ENCODE measurements at regions not wholly inside any gene's neighbourhood (a gene's known extent, or its start where the extent isn't known, plus 50 kb on each side); places are given as distances from the start of the nearest gene placed in this dataset.

DNA sequence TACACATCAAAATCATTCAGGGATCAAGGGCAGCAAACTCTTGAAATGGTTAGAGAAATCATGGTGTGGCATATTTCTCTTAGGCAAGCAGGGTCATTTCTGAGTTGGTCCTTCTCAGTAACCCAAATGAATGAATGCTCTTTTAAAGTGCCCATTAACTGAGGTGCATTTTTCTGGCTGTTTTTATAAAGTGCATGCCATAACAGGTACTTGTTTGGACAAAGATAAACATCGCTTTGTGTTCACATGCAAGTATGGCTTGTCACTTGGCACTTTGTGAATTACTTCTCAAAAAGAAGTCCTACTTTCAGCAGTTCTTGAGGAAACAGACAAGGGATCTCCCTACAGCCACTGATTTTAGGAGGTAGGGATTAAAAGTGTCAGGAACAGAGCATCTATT, 64.8 kb upstream of the IFNE start:
- ATAC-seq (ENCODE audit: low read depth) (no peak), DNase-seq (ENCODE audit: low spot score) (no peak)
- Histone ChIP-seq H3K27ac (ENCODE audit: poor library complexity, severe bottlenecking) (peak overlapping the region; percentile 98), H3K4me3 (ENCODE audit: severe bottlenecking) (no peak overlapping the region), H3K36me3 (ENCODE audit: low read depth) (peaks cover 99% of the 10 kb centered on the region), H3K4me1 (ENCODE audit: insufficient read depth, poor library complexity, severe bottlenecking) (peaks cover 87% of the 10 kb centered on the region), H3K9me3 (ENCODE audit: severe bottlenecking) (no peaks in the 10 kb centered on the region), H3K27me3 (ENCODE audit: insufficient read depth, poor library complexity, severe bottlenecking) (no peaks in the 10 kb centered on the region)
- TF ChIP-seq, protein P1, sequence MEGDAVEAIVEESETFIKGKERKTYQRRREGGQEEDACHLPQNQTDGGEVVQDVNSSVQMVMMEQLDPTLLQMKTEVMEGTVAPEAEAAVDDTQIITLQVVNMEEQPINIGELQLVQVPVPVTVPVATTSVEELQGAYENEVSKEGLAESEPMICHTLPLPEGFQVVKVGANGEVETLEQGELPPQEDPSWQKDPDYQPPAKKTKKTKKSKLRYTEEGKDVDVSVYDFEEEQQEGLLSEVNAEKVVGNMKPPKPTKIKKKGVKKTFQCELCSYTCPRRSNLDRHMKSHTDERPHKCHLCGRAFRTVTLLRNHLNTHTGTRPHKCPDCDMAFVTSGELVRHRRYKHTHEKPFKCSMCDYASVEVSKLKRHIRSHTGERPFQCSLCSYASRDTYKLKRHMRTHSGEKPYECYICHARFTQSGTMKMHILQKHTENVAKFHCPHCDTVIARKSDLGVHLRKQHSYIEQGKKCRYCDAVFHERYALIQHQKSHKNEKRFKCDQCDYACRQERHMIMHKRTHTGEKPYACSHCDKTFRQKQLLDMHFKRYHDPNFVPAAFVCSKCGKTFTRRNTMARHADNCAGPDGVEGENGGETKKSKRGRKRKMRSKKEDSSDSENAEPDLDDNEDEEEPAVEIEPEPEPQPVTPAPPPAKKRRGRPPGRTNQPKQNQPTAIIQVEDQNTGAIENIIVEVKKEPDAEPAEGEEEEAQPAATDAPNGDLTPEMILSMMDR (IDR thresholded peaks at IDR 0.05; ENCODE audit: poor library complexity, severe bottlenecking): no peak

DNA sequence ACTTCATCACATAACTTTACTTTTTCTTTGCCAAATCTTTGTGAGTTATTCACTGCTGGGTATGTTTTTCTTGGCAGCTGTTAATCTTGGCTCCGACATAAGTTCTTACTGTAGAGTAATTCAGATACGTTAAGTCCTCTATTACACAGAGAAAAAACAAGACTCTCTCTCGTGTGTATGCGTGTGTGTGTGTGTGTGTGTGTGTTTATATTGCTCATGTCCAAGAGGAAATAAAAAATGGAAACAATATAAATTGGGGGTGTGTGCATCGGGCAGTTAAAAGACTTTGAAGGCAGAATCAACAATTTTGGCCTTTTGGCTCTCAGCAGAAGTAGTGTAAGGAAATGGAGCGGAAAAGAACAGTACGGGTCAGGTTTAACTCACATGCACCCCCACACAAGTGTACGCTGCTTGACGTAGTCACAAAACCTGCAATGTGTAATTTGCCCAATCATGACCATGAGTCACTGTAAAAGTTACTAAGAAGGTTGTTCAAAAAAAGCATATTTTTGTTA, 67.2 kb upstream of the IFNE start:
- ATAC-seq (ENCODE audit: low read depth) (peak; percentile 62), DNase-seq (ENCODE audit: low spot score) (no peak)
- H3K4me1 ChIP-seq (ENCODE audit: insufficient read depth, poor library complexity, severe bottlenecking): peaks cover 74% of the 10 kb centered on the region
- peak overlapping the region; percentile 2 for H3K4me3 ChIP-seq (ENCODE audit: severe bottlenecking)
- H3K36me3 ChIP-seq (ENCODE audit: low read depth): peaks cover 99% of the 10 kb centered on the region
- no peaks in the 10 kb centered on the region for H3K9me3 ChIP-seq (ENCODE audit: severe bottlenecking)
- TF ChIP-seq, protein P1 (IDR thresholded peaks at IDR 0.05; ENCODE audit: poor library complexity, severe bottlenecking): no peak
- H3K27ac ChIP-seq (ENCODE audit: poor library complexity, severe bottlenecking): peak overlapping the region; percentile 98
- no peaks in the 10 kb centered on the region for H3K27me3 ChIP-seq (ENCODE audit: insufficient read depth, poor library complexity, severe bottlenecking)

DNA sequence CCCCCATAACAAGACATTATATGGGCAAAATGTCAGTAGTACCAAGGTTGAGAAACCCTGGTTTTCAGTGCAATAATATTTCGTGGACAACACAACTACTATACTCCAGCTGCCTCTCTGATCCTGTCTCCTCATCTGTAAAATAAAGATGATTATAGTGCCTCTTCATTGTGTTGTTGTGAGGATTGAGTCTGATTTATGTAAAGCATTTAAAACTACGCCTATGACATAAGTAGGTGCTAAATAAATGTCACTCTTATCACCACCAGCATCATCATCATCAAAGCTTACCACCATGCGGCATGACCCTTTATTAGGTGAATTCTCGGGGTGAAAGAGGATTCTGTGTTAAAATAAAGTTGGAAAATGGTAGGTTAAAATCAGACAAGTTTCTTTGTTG, 67.8 kb upstream of the IFNE start:
- Histone ChIP-seq H3K9me3 (ENCODE audit: severe bottlenecking) (no peaks in the 10 kb centered on the region), H3K36me3 (ENCODE audit: low read depth) (peaks cover 99% of the 10 kb centered on the region), H3K4me1 (ENCODE audit: insufficient read depth, poor library complexity, severe bottlenecking) (peaks cover 70% of the 10 kb centered on the region), H3K27ac (ENCODE audit: poor library complexity, severe bottlenecking) (peak overlapping the region; percentile 98), H3K27me3 (ENCODE audit: insufficient read depth, poor library complexity, severe bottlenecking) (no peaks in the 10 kb centered on the region), H3K4me3 (ENCODE audit: severe bottlenecking) (peak overlapping the region; percentile 4)
- TF ChIP-seq, protein P1 (IDR thresholded peaks at IDR 0.05; ENCODE audit: poor library complexity, severe bottlenecking): no peak
- DNase-seq (ENCODE audit: low spot score): no peak
- 0 out of 3 replicates have a peak, but pooled peaks have one; percentile 1 for ATAC-seq (ENCODE audit: low read depth)

DNA sequence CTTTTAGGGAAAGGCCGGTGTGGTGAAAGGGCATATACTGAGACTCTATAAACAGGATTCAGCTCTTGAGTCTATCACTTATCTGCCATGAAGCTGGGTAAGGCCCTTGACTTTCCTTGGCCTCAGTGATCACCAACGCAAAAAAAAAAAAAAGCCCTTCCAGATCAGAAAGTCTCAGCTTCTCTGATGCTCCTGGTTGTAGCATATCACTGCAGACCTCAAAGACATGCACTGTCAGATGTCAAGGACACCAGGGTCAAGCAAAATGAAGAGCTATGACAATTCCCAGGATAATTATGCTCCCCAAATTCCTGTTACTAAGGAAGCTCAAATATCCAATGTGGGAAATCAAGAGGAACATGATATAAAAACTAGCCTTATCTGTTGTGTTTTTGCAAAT, 68.3 kb upstream of the IFNE start:
- peaks cover 99% of the 10 kb centered on the region for H3K36me3 ChIP-seq (ENCODE audit: low read depth)
- TF ChIP-seq, protein P1 (IDR thresholded peaks at IDR 0.05; ENCODE audit: poor library complexity, severe bottlenecking): no peak
- H3K4me3 ChIP-seq (ENCODE audit: severe bottlenecking): peak overlapping the region; percentile 86
- no peaks in the 10 kb centered on the region for H3K9me3 ChIP-seq (ENCODE audit: severe bottlenecking)
- ATAC-seq (ENCODE audit: low read depth) (no peak), DNase-seq (ENCODE audit: low spot score) (no peak)
- H3K27ac ChIP-seq (ENCODE audit: poor library complexity, severe bottlenecking): peak overlapping the region; percentile 98
- no peaks in the 10 kb centered on the region for H3K27me3 ChIP-seq (ENCODE audit: insufficient read depth, poor library complexity, severe bottlenecking)
- H3K4me1 ChIP-seq (ENCODE audit: insufficient read depth, poor library complexity, severe bottlenecking): peaks cover 65% of the 10 kb centered on the region

DNA sequence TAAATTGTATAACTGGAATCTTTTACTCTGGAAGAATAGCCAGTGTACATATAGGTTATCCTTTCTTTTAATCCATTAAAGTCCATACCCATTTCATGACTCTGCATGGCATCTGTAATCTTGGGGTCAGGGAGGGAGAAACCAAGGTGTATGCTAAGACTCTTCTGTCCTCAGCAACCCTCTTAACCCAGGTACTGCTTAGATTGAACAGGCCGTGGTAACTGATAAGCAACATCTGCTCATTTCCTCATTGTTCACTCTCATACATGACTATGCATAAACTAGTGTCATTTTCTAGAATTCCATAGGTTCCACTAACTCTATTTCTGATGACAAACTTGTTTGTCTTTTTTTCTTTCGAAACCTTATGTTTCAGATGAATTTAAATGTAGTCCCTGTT, 69.3 kb upstream of the IFNE start:
- H3K27me3 ChIP-seq (ENCODE audit: insufficient read depth, poor library complexity, severe bottlenecking): no peaks in the 10 kb centered on the region
- peaks cover 100% of the 10 kb centered on the region for H3K36me3 ChIP-seq (ENCODE audit: low read depth)
- ATAC-seq (ENCODE audit: low read depth) (peak; percentile 19; the same call in 2 of the 3 replicates), DNase-seq (ENCODE audit: low spot score) (no peak)
- peak overlapping the region; percentile 86 for H3K4me3 ChIP-seq (ENCODE audit: severe bottlenecking)
- no peaks in the 10 kb centered on the region for H3K9me3 ChIP-seq (ENCODE audit: severe bottlenecking)
- TF ChIP-seq, protein P1 (IDR thresholded peaks at IDR 0.05; ENCODE audit: poor library complexity, severe bottlenecking): no peak
- peaks cover 58% of the 10 kb centered on the region for H3K4me1 ChIP-seq (ENCODE audit: insufficient read depth, poor library complexity, severe bottlenecking)
- H3K27ac ChIP-seq (ENCODE audit: poor library complexity, severe bottlenecking): peak overlapping the region; percentile 98
